GM23338 (cell line): ENCODE measurements at regions not wholly inside any gene's neighbourhood (a gene's known extent, or its start where the extent isn't known, plus 50 kb on each side); places are given as distances from the start of the nearest gene placed in this dataset.

Experiments
- ATAC-seq: fragments of 200-7000 bp; cut with Tn5 transposase; 3 replicates; pipeline ENCODE4 v1.9.1; 2020
- DNase-seq: peaks from one replicate; pipeline ENCODE4 v3.0.0-alpha.2; 2015; ENCODE audit warnings: low spot score
- H2AFZ ChIP-seq: fragments of 200-600 bp; sonication (generic); 2 replicates; pipeline ENCODE4 v1.8.0; 2016; ENCODE audit warnings: antibody characterized with exemption, mild to moderate bottlenecking, moderate library complexity
- H3F3A ChIP-seq: fragments of 200-600 bp; sonication (generic); replicated peaks from 2 replicates; pipeline ENCODE4 v1.8.0; 2017; ENCODE audit warnings: antibody characterized with exemption, mixed run types, low read depth
- H3K27ac ChIP-seq: fragments of 200-600 bp; sonication (generic); 2 replicates; pipeline ENCODE4 v1.6.1; 2016; ENCODE audit warnings: low read depth
- H3K27me3 ChIP-seq: fragments of 200-600 bp; sonication (generic); 2 replicates; pipeline ENCODE4 v1.8.0; 2016; ENCODE audit warnings: mild to moderate bottlenecking, mixed run types, moderate library complexity; ENCODE audit not compliant: insufficient read depth
- H3K36me3 ChIP-seq: fragments of 200-600 bp; sonication (generic); 2 replicates; pipeline ENCODE4 v1.8.0; 2016; ENCODE audit warnings: mild to moderate bottlenecking; ENCODE audit not compliant: insufficient read depth
- H3K4me1 ChIP-seq: fragments of 200-600 bp; sonication (generic); 2 replicates; pipeline ENCODE4 v1.8.0; 2016; ENCODE audit warnings: mild to moderate bottlenecking, moderate library complexity; ENCODE audit not compliant: insufficient read depth
- H3K4me2 ChIP-seq: fragments of 200-600 bp; sonication (generic); 2 replicates; pipeline ENCODE4 v1.7.1; 2017; ENCODE audit warnings: mixed run types
- H3K4me3 ChIP-seq: fragments of 200-600 bp; sonication (generic); 2 replicates; pipeline ENCODE4 v1.6.1; 2016; ENCODE audit warnings: mixed run types
- H3K79me2 ChIP-seq: fragments of 200-600 bp; sonication (generic); replicated peaks from 2 replicates; pipeline ENCODE4 v1.8.0; 2017; ENCODE audit warnings: mild to moderate bottlenecking; ENCODE audit not compliant: insufficient read depth
- H3K9me2 ChIP-seq: fragments of 200-600 bp; sonication (generic); 2 replicates; pipeline ENCODE4 v1.8.0; 2017; ENCODE audit not compliant: insufficient read depth
- H4K20me1 ChIP-seq: fragments of 200-600 bp; sonication (generic); replicated peaks from 2 replicates; pipeline ENCODE4 v1.8.0; 2017; ENCODE audit warnings: mild to moderate bottlenecking; ENCODE audit not compliant: insufficient read depth
- H3K27ac Mint-ChIP-seq: 2 replicates; pipeline ENCODE4 v1.8.0; 2020; ENCODE audit warnings: inconsistent platforms, mild to moderate bottlenecking, moderate library complexity, mixed read lengths
- H3K27me3 Mint-ChIP-seq: 3 replicates; pipeline ENCODE4 v1.8.0; 2022; ENCODE audit warnings: low read depth, mild to moderate bottlenecking, moderate library complexity, mixed read lengths, inconsistent platforms; ENCODE audit not compliant: insufficient read depth, poor library complexity
- H3K36me3 Mint-ChIP-seq: 3 replicates; pipeline ENCODE4 v1.8.0; 2021; ENCODE audit warnings: low read depth, mild to moderate bottlenecking, inconsistent platforms, moderate library complexity, mixed read lengths
- H3K4me1 Mint-ChIP-seq: 3 replicates; pipeline ENCODE4 v1.8.0; 2020; ENCODE audit warnings: mild to moderate bottlenecking, inconsistent platforms, mixed read lengths
- H3K4me3 Mint-ChIP-seq: 3 replicates; pipeline ENCODE4 v1.8.0; 2021; ENCODE audit warnings: moderate library complexity, mild to moderate bottlenecking, inconsistent platforms, mixed read lengths
- H3K9me3 Mint-ChIP-seq: 3 replicates; pipeline ENCODE4 v1.8.0; 2020; ENCODE audit warnings: moderate library complexity, mild to moderate bottlenecking, inconsistent platforms, mixed read lengths
- EZH2 ChIP-seq: fragments of 200-600 bp; sonication (generic); IDR thresholded peaks from one replicate; pipeline ENCODE4 v1.8.0; 2017; ENCODE audit warnings: antibody characterized with exemption, mild to moderate bottlenecking, low read depth; ENCODE audit not compliant: unreplicated experiment
- EZH2phosphoT487 ChIP-seq: fragments of 200-600 bp; sonication (generic); IDR thresholded peaks from one replicate; pipeline ENCODE4 v1.8.1; 2018; ENCODE audit warnings: antibody characterized with exemption; ENCODE audit not compliant: unreplicated experiment
- JUNB ChIP-seq: IDR thresholded peaks from one replicate; pipeline ENCODE4 v1.6.1; 2016; ENCODE audit warnings: antibody characterized with exemption; ENCODE audit not compliant: unreplicated experiment
- POLR2AphosphoS5 ChIP-seq: IDR thresholded peaks from 2 replicates; pipeline ENCODE4 v1.6.1; 2016; ENCODE audit warnings: antibody characterized with exemption, low read depth
- STAT1 ChIP-seq: IDR thresholded peaks from one replicate; pipeline ENCODE4 v1.6.1; 2016; ENCODE audit warnings: antibody characterized with exemption; ENCODE audit not compliant: unreplicated experiment
- ZNF114 ChIP-seq: fragments of 250-450 bp; sonication (Bioruptor Pico); IDR thresholded peaks from 2 replicates; pipeline ENCODE4 v1.5.0; 2020; ENCODE audit warnings: mild to moderate bottlenecking, moderate library complexity
- TF ChIP-seq, protein P1 (sequence below): IDR thresholded peaks from 2 replicates; pipeline ENCODE4 v1.6.1; 2016; ENCODE audit warnings: antibody characterized with exemption
- TF ChIP-seq, protein P2 (sequence below), 2 experiments: fragments of 200-600 bp in 1 of 2; sonication (generic) in 1 of 2; conservative IDR thresholded peaks; 2 replicates each; pipeline versions ENCODE4 v1.5.1 to v1.6.1; 2016 to 2017; ENCODE audit warnings: antibody characterized with exemption in 2 of 2, low read depth in 2 of 2, mild to moderate bottlenecking in 2 of 2, moderate library complexity in 1 of 2
- TF ChIP-seq, protein P3 (sequence below): IDR thresholded peaks from one replicate; pipeline ENCODE4 v1.6.1; 2018; ENCODE audit warnings: antibody characterized with exemption; ENCODE audit not compliant: unreplicated experiment

DNA sequence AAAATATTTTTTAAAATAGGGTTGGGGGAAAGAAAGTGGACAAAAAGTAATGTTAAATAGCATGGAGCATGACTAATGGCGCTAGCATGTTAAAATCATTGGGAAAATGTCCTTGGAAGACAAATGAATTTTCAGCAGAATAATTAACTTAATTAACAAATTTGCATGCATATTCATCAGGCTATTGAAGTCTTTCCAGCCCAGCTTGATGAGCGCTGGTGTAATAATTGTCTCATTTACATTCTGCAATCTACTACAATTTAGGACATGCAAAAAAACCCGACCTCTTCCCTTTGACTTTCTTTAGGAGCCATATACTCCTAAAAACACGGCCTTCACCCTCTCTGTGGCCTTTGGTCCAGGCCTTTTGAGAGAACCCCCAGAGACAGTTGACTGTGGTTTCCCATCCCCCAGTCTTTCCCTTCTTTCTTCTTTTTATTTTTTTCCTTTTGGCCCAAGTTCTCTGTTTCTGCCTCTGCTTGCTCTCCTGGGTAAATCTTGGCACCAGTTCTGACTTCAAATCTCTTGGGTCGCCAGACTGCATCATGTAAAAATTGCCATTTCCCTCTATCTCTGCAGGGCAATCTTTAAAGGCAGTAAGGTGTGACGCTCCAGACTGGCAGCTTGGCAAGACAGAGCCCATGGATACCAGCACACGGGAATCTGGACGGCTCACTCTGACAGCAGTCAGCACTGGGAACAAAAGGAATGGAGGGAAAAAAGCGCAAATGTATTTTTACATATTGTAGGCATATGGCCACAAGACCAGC lies 105.5 kb downstream of the NEUROD6 start:
- Histone ChIP-seq H3K36me3 (no peaks in the 10 kb centered on the region), H3K9me2 (peaks cover 13% of the 10 kb centered on the region; the same call in 1 of the 2 replicates), H3F3A (no peaks in the 10 kb centered on the region), H3K4me3 (no peak overlapping the region), H3K27ac (no peak overlapping the region), H3K79me2 (no peaks in the 10 kb centered on the region), H3K27me3 (no peaks in the 10 kb centered on the region), H2AFZ (peak overlapping the region; percentile 35; the same call in 1 of the 2 replicates), H3K4me1 (peaks cover 11% of the 10 kb centered on the region; the same call in 1 of the 2 replicates), H4K20me1 (no peaks in the 10 kb centered on the region), H3K4me2 (no peak overlapping the region)
- Mint-ChIP-seq H3K27ac (no peak overlapping the region), H3K4me1 (peaks cover 10% of the 10 kb centered on the region; the same call in 2 of the 3 replicates), H3K36me3 (no peaks in the 10 kb centered on the region), H3K27me3 (peaks cover 6% of the 10 kb centered on the region), H3K4me3 (no peak overlapping the region), H3K9me3 (no peaks in the 10 kb centered on the region)
- no peak for DNase-seq
- ATAC-seq, result no peak
- TF ChIP-seq EZH2, result no peak
- no peak for TF ChIP-seq ZNF114 (CRISPR knock-in tag)
- TF ChIP-seq, protein P1, sequence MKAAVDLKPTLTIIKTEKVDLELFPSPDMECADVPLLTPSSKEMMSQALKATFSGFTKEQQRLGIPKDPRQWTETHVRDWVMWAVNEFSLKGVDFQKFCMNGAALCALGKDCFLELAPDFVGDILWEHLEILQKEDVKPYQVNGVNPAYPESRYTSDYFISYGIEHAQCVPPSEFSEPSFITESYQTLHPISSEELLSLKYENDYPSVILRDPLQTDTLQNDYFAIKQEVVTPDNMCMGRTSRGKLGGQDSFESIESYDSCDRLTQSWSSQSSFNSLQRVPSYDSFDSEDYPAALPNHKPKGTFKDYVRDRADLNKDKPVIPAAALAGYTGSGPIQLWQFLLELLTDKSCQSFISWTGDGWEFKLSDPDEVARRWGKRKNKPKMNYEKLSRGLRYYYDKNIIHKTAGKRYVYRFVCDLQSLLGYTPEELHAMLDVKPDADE, result no peak

DNA sequence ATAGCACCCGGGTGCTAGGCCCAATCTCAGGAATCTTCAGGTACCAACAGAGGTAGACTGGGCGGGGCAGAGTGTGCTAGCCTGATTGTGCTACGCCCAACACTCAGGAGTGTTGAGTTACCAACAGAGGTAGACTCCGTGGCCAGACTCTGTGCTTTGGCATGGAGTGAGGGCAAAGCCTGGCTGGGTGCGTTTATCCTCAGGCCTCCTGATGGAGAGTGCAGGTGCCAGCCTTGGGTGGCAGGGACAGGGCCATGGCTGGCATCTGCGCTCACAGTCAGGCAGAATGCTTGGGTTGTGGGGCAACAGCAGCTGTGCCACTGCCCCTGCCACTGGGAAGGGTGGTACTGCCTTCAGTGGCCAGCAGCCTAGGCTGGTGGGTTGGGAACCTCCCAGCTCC lies 111.6 kb downstream of the NEUROD6 start:
- H3K4me1 ChIP-seq, result no peaks in the 10 kb centered on the region
- Mint-ChIP-seq H3K4me3 (no peak overlapping the region), H3K27ac (no peak overlapping the region), H3K4me1 (no peaks in the 10 kb centered on the region), H3K9me3 (peaks cover 31% of the 10 kb centered on the region), H3K36me3 (peaks cover 21% of the 10 kb centered on the region), H3K27me3 (peaks cover 5% of the 10 kb centered on the region)
- no peaks in the 10 kb centered on the region for H3K27me3 ChIP-seq
- no peak overlapping the region for H2AFZ ChIP-seq
- no peaks in the 10 kb centered on the region for H4K20me1 ChIP-seq
- TF ChIP-seq, protein P2, sequence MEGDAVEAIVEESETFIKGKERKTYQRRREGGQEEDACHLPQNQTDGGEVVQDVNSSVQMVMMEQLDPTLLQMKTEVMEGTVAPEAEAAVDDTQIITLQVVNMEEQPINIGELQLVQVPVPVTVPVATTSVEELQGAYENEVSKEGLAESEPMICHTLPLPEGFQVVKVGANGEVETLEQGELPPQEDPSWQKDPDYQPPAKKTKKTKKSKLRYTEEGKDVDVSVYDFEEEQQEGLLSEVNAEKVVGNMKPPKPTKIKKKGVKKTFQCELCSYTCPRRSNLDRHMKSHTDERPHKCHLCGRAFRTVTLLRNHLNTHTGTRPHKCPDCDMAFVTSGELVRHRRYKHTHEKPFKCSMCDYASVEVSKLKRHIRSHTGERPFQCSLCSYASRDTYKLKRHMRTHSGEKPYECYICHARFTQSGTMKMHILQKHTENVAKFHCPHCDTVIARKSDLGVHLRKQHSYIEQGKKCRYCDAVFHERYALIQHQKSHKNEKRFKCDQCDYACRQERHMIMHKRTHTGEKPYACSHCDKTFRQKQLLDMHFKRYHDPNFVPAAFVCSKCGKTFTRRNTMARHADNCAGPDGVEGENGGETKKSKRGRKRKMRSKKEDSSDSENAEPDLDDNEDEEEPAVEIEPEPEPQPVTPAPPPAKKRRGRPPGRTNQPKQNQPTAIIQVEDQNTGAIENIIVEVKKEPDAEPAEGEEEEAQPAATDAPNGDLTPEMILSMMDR (conservative IDR thresholded peaks at IDR 0.05; ENCODE audit: low read depth in 2 of 2), result no peak
- TF ChIP-seq, protein P3, sequence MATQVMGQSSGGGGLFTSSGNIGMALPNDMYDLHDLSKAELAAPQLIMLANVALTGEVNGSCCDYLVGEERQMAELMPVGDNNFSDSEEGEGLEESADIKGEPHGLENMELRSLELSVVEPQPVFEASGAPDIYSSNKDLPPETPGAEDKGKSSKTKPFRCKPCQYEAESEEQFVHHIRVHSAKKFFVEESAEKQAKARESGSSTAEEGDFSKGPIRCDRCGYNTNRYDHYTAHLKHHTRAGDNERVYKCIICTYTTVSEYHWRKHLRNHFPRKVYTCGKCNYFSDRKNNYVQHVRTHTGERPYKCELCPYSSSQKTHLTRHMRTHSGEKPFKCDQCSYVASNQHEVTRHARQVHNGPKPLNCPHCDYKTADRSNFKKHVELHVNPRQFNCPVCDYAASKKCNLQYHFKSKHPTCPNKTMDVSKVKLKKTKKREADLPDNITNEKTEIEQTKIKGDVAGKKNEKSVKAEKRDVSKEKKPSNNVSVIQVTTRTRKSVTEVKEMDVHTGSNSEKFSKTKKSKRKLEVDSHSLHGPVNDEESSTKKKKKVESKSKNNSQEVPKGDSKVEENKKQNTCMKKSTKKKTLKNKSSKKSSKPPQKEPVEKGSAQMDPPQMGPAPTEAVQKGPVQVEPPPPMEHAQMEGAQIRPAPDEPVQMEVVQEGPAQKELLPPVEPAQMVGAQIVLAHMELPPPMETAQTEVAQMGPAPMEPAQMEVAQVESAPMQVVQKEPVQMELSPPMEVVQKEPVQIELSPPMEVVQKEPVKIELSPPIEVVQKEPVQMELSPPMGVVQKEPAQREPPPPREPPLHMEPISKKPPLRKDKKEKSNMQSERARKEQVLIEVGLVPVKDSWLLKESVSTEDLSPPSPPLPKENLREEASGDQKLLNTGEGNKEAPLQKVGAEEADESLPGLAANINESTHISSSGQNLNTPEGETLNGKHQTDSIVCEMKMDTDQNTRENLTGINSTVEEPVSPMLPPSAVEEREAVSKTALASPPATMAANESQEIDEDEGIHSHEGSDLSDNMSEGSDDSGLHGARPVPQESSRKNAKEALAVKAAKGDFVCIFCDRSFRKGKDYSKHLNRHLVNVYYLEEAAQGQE, result no peak
- TF ChIP-seq STAT1, result no peak
- TF ChIP-seq POLR2AphosphoS5, result no peak
- no peak for TF ChIP-seq JUNB
- TF ChIP-seq EZH2, result no peak
- no peak for TF ChIP-seq EZH2phosphoT487
- H3K9me2 ChIP-seq, result peaks cover 5% of the 10 kb centered on the region; the same call in 1 of the 2 replicates
- DNase-seq, result no peak
- H3K4me3 ChIP-seq, result no peak overlapping the region
- no peaks in the 10 kb centered on the region for H3F3A ChIP-seq
- ATAC-seq, result no peak
- no peak overlapping the region for H3K27ac ChIP-seq
- no peak overlapping the region for H3K4me2 ChIP-seq
- no peaks in the 10 kb centered on the region; the same call in 1 of the 2 replicates for H3K36me3 ChIP-seq
- no peaks in the 10 kb centered on the region for H3K79me2 ChIP-seq
